Adrenal gland (tissue), 9 donors: ENCODE measurements at regions not wholly inside any gene's neighbourhood (a gene's known extent, or its start where the extent isn't known, plus 50 kb on each side); places are given as distances from the start of the nearest gene placed in this dataset.

Experiments
- DNase-seq, 7 donors: peaks; one replicate each; pipeline ENCODE4 v3.0.0-alpha.2; 2019 to 2020
- H3K27ac ChIP-seq, 5 donors: fragments of 200-600 bp; sonication (generic) in 4 of 5; 1 replicate in 3 of 5; 2 replicates in 2 of 5; pipeline versions ENCODE4 v1.5.1 to v1.8.0; 2016 to 2020; ENCODE audit warnings: mild to moderate bottlenecking in 1 of 5
- H3K27me3 ChIP-seq: fragments of 200-600 bp; 2 replicates; pipeline ENCODE4 v1.8.0; 2021
- H3K36me3 ChIP-seq, 2 donors: fragments of 200-600 bp; replicated peaks in 1 of 2; 1 replicate in 1 of 2; 2 replicates in 1 of 2; pipeline versions ENCODE4 v1.5.1 to v1.8.0; 2018 to 2022
- H3K4me1 ChIP-seq, 2 donors: fragments of 200-600 bp; replicated peaks in 1 of 2; 1 replicate in 1 of 2; 2 replicates in 1 of 2; pipeline versions ENCODE4 v1.5.1 to v1.8.0; 2018 to 2021
- H3K4me3 ChIP-seq, 4 donors: fragments of 200-600 bp; sonication (generic) in 3 of 4; one replicate each; pipeline ENCODE4 v1.5.1; 2016 to 2018
- H3K9me3 ChIP-seq, 3 donors: fragments of 200-600 bp; sonication (generic) in 1 of 3; replicated peaks in 1 of 3; 1 replicate in 2 of 3; 2 replicates in 1 of 3; pipeline versions ENCODE4 v1.5.1 to v1.8.0; 2016 to 2021
- CTCF ChIP-seq, 6 experiments: fragments of 450-650 bp in 4 of 6; fragments of 200-600 bp in 2 of 6; sonication (generic) in 1 of 6; IDR thresholded peaks; 1 replicate in 5 of 6; 2 replicates in 1 of 6; pipeline versions ENCODE4 v1.5.1 to v1.8.0; 2016 to 2021; ENCODE audit warnings: antibody characterized with exemption in 6 of 6, mild to moderate bottlenecking in 2 of 6, moderate library complexity in 1 of 6
- POLR2A ChIP-seq, 2 donors: fragments of 450-650 bp; IDR thresholded peaks; one replicate each; pipeline ENCODE4 v1.6.1; 2017; ENCODE audit warnings: antibody characterized with exemption in 2 of 2, mild to moderate bottlenecking in 2 of 2, moderate library complexity in 1 of 2
- WGBS, 4 donors: extraction: QIAGEN DNeasy Blood & Tissue Kit in 2 of 4; methylation state at CpG; one replicate each; pipeline versions ENCODE4 v1.1.5 to v1.1.7; 2013 to 2017; 5-methylcytosine and 5-hydroxymethylcytosine counted together
- intact Hi-C, 2 donors: fragments of 100-400 bp; cut with DNase I; formaldehyde crosslinking; loops; one replicate each; pipeline versions ENCODE4 v1.14.1 to v1.15.0; 2022 to 2023
- donor health status: healthy with polysubstance abuse.
- donor health status: Bipolar disorder and iron deficiency.
- donor health status: DM: yes; HTN: yes; CAD: no.
- donor health status: DM: no; HTN: no; CAD: no.
- donor health status: DM: no; HTN: no; CAD: no.

- Histone ChIP-seq H3K9me3 (no peaks in the 10 kb centered on the region), H3K27me3 (no peaks in the 10 kb centered on the region), H3K27ac (no peak overlapping the region), H3K36me3 (no peaks in the 10 kb centered on the region), H3K4me1 (no peaks in the 10 kb centered on the region), H3K4me3 (no peak overlapping the region)
- intact Hi-C loops, result no loop called here
- DNase-seq, result no peak
- TF ChIP-seq CTCF (IDR thresholded peaks at IDR 0.05) (no peak), POLR2A (IDR thresholded peaks at IDR 0.05) (no peak)
- WGBS, 4 donors, result 79 to 82% (median 80%) methylated on average over 5 of the region's 5 CpGs
These were observed 146.5 kb upstream of the LGALSL start for GRCh38 chr2:64307421-64307820.

GRCh38 chr2:64311191-64311910 is 142.6 kb upstream of the LGALSL start:
- DNase-seq, result no peak
- WGBS, 4 donors, result 93 to 95% (median 94%) methylated on average over 13 to 17 of the region's 17 CpGs
- H3K36me3 ChIP-seq, result no peaks in the 10 kb centered on the region
- H3K9me3 ChIP-seq, result no peaks in the 10 kb centered on the region
- H3K4me1 ChIP-seq, result no peaks in the 10 kb centered on the region
- no peaks in the 10 kb centered on the region for H3K27me3 ChIP-seq
- H3K4me3 ChIP-seq, result no peak overlapping the region
- TF ChIP-seq CTCF (IDR thresholded peaks at IDR 0.05) (no peak), POLR2A (IDR thresholded peaks at IDR 0.05) (no peak)
- H3K27ac ChIP-seq, result no peak overlapping the region
- intact Hi-C loops, result no loop called here

DNA sequence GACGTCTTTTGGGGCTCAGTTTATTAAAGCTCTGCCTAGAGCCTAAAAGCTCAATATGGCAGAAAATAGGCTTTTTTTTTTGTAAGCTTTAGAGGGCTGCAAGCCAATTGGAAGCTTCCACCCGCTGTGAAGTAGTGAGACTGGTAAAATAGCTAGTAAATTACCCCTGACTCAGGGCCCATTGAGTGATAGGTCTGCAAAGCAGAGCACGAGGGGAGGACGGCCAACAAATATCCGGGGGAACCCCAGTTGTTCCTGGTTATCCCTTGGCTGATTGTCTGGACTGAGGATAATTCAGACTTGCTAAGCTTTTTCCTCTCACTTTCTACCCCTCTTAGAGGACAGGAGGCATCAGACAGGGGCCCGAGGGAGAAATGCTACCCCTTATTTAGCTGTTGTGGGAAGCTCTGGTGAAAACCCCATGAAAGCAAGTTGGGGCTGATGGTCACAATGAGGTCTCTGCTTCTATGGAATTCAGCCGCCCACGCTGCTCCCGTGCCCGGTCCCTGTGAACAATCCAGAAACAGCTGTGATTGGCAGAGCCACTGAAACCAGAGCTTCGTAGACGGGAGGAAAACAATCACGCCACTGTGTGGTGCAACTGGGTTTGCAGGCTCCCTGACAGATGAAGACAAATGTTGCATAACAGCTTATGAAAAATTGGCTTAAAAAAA is 141.9 kb upstream of the LGALSL start:
- no peak overlapping the region for H3K4me3 ChIP-seq
- intact Hi-C loops, result no loop called here
- H3K9me3 ChIP-seq, result no peaks in the 10 kb centered on the region
- no peaks in the 10 kb centered on the region for H3K27me3 ChIP-seq
- peak; percentile 48 to 92 (median 73) for DNase-seq
- H3K27ac ChIP-seq, result no peak overlapping the region
- TF ChIP-seq POLR2A (IDR thresholded peaks at IDR 0.05) (no peak), CTCF (IDR thresholded peaks at IDR 0.05) (peak in 5 of 6 experiments; percentile 40 to 67 (median 46))
- H3K36me3 ChIP-seq, result no peaks in the 10 kb centered on the region
- WGBS, 4 donors, result 40 to 53% (median 44%) methylated on average over 11 to 13 of the region's 13 CpGs
- no peaks in the 10 kb centered on the region for H3K4me1 ChIP-seq

DNA sequence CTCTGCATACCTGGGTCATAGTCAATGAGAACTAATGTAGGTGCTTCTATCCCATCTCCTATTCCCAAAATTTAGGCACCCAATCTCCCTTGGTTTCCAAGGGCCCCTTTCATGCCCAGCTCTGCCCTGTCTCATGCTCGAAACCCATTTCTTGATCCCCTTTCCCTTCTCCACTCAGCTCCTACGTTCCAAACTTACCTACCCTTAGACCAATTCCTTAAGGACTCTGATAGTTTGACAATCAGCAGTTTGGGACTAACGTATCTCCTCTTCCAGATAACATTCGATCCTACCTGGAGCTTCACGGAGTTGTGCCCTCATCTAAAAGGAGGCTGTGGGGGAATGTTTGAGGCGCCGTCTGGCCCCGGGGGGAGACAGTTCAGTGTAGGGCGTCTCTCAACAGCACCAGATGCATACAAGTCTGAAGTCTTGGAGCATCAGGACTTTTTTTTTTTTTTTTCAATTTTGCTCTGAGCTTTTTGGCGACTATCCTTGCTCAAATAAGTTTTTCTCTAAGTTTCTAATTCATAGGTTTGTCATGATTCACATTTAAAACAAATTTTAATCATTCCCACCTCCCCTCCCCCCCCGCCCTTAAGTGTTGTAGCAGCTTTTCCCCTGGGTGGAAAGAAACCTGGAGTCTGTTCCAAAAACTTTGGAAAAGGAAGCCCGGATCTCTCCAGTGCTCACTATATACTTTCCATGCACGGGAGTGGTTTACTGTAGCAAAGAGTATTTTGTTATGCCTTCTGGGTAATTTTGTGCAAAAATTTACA is 141.2 kb upstream of the LGALSL start:
- intact Hi-C loops, result no loop called here
- WGBS, 4 donors, result 68 to 78% (median 74%) methylated on average over 13 of the region's 13 CpGs
- Histone ChIP-seq H3K4me1 (no peaks in the 10 kb centered on the region), H3K36me3 (no peaks in the 10 kb centered on the region), H3K9me3 (no peaks in the 10 kb centered on the region), H3K4me3 (no peak overlapping the region), H3K27me3 (no peaks in the 10 kb centered on the region), H3K27ac (no peak overlapping the region)
- no peak for DNase-seq
- TF ChIP-seq POLR2A (IDR thresholded peaks at IDR 0.05) (no peak), CTCF (IDR thresholded peaks at IDR 0.05) (peak in 1 of 6 experiments; percentile 4)
